B cell (primary cell): ENCODE measurements at regions not wholly inside any gene's neighbourhood (a gene's known extent, or its start where the extent isn't known, plus 50 kb on each side); places are given as distances from the start of the nearest gene placed in this dataset.

Experiments used
- ATAC-seq: fragments of 200-7000 bp; cut with Tn5 transposase; one replicate; pipeline ENCODE4 v1.10.0; 2021; ENCODE audit warnings: low read depth, mild to moderate bottlenecking, moderate number of reproducible peaks, moderate library complexity
- CTCF ChIA-PET: fragments of 350-600 bp; sonication (Branson Sonifier 250); formaldehyde crosslinking; loops from one replicate; lab custom pipeline; 2021; ENCODE audit warnings: antibody characterized with exemption, inconsistent platforms; lab: Charles Lee
- POLR2A ChIA-PET: fragments of 350-600 bp; sonication (Branson Sonifier 250); formaldehyde crosslinking; loops from one replicate; lab custom pipeline; 2021; ENCODE audit warnings: antibody characterized with exemption; lab: Charles Lee
- DNase-seq: peaks from one replicate; pipeline ENCODE4 v3.0.0; 2013
- H2AFZ ChIP-seq: 2 replicates; pipeline ENCODE4 v1.6.1; 2012; ENCODE audit warnings: mild to moderate bottlenecking, low read depth, low read length; ENCODE audit not compliant: insufficient read depth, poor library complexity, severe bottlenecking
- H3K27ac ChIP-seq, 2 donors: 1 replicate in 1 of 2; 2 replicates in 1 of 2; pipeline ENCODE4 v1.5.1; 2012 to 2013; ENCODE audit warnings: low read length in 2 of 2, mild to moderate bottlenecking in 2 of 2, moderate library complexity in 1 of 2
- H3K27me3 ChIP-seq, 4 experiments: fragments of 200-600 bp in 1 of 4; sonication (generic) in 1 of 4; replicated peaks in 1 of 4; 1 replicate in 2 of 4; 2 replicates in 2 of 4; pipeline versions ENCODE4 v1.6.1 to v1.7.0; 2013 to 2016; ENCODE audit warnings: low read length in 3 of 4, mild to moderate bottlenecking in 2 of 4, mixed read lengths in 1 of 4, moderate library complexity in 1 of 4; ENCODE audit not compliant: insufficient read depth in 4 of 4, control insufficient read depth in 3 of 4; ENCODE audit errors: control extremely low read depth in 1 of 4
- H3K36me3 ChIP-seq, 2 experiments: replicated peaks in 1 of 2; 1 replicate in 1 of 2; 2 replicates in 1 of 2; pipeline versions ENCODE4 v1.6.1 to v1.7.1; 2013; ENCODE audit warnings: low read length in 1 of 2; ENCODE audit not compliant: insufficient read depth in 2 of 2, control insufficient read depth in 1 of 2; ENCODE audit errors: control extremely low read depth in 1 of 2, extremely low read depth in 1 of 2
- H3K4me1 ChIP-seq, 2 donors: fragments of 200-600 bp in 1 of 2; sonication (generic) in 1 of 2; 1 replicate in 1 of 2; 2 replicates in 1 of 2; pipeline versions ENCODE4 v1.5.1 to v1.6.1; 2013 to 2017; ENCODE audit warnings: low read length in 2 of 2; ENCODE audit not compliant: control insufficient read depth in 2 of 2, insufficient read depth in 2 of 2
- H3K4me2 ChIP-seq: replicated peaks from 2 replicates; pipeline ENCODE3; 2012; ENCODE audit warnings: mild to moderate bottlenecking, low read depth, low read length; ENCODE audit not compliant: poor library complexity, severe bottlenecking
- H3K4me3 ChIP-seq, 5 experiments: fragments of 200-600 bp in 1 of 5; sonication (generic) in 1 of 5; 1 replicate in 3 of 5; 2 replicates in 2 of 5; pipeline versions ENCODE4 v1.5.1 to v1.7.0; 2011 to 2016; ENCODE audit warnings: low read length in 4 of 5, mild to moderate bottlenecking in 4 of 5, low read depth in 2 of 5, control low read depth in 1 of 5, moderate library complexity in 1 of 5; ENCODE audit not compliant: insufficient read depth in 1 of 5; ENCODE audit errors: control extremely low read depth in 1 of 5, extremely low read depth in 1 of 5
- H3K79me2 ChIP-seq: fragments of 200-600 bp; sonication (generic); one replicate; pipeline ENCODE4 v1.6.0; 2016; ENCODE audit warnings: low read length; ENCODE audit not compliant: control insufficient read depth, insufficient read depth
- H3K9ac ChIP-seq: fragments of 200-600 bp; sonication (generic); 2 replicates; pipeline ENCODE4 v1.6.1; 2017; ENCODE audit warnings: mild to moderate bottlenecking, low read length, moderate library complexity
- H3K9me3 ChIP-seq, 3 donors: one replicate each; pipeline versions ENCODE4 v1.6.1 to v1.7.1; 2013; ENCODE audit warnings: low read length in 2 of 3; ENCODE audit not compliant: control insufficient read depth in 2 of 3, insufficient read depth in 1 of 3; ENCODE audit errors: control extremely low read depth in 1 of 3
- H4K20me1 ChIP-seq: 2 replicates; pipeline ENCODE4 v1.6.0; 2012; ENCODE audit warnings: mild to moderate bottlenecking, low read length; ENCODE audit not compliant: insufficient read depth, control insufficient read depth, poor library complexity, severe bottlenecking
- H3K27ac Mint-ChIP-seq: one replicate; pipeline ENCODE4 v1.8.0; 2021; ENCODE audit warnings: mixed read lengths
- H3K27me3 Mint-ChIP-seq: one replicate; pipeline ENCODE4 v1.8.0; 2021; ENCODE audit warnings: mixed read lengths
- H3K4me1 Mint-ChIP-seq: one replicate; pipeline ENCODE4 v1.8.0; 2021; ENCODE audit warnings: mixed read lengths
- H3K4me3 Mint-ChIP-seq: one replicate; pipeline ENCODE4 v1.8.0; 2021; ENCODE audit warnings: mixed read lengths
- H3K9me3 Mint-ChIP-seq: one replicate; pipeline ENCODE4 v1.8.0; 2022; ENCODE audit warnings: mixed read lengths; ENCODE audit not compliant: insufficient read depth
- CTCF ChIP-seq: fragments of 200-600 bp; IDR thresholded peaks from one replicate; pipeline ENCODE4 v1.8.0; 2022; ENCODE audit warnings: antibody characterized with exemption, mild to moderate bottlenecking
- EZH2 ChIP-seq: IDR thresholded peaks from 2 replicates; pipeline ENCODE4 v1.6.1; 2012; ENCODE audit warnings: borderline replicate concordance, low read depth, mild to moderate bottlenecking, moderate library complexity, low read length; ENCODE audit not compliant: insufficient read depth, poor library complexity, severe bottlenecking
- WGBS: methylation state at CpG from one replicate; pipeline ENCODE4 v1.1.5; 2013; ENCODE audit warnings: missing lambda C conversion rate; ENCODE audit not compliant: insufficient coverage; 5-methylcytosine and 5-hydroxymethylcytosine counted together
- intact Hi-C: fragments of 100-400 bp; cut with micrococcal nuclease; formaldehyde crosslinking; loops from one replicate; pipeline ENCODE4 v1.10.0; 2022

GRCh38 chr9:118595719-118596305 lies 773.4 kb downstream of the BRINP1 start:
- Histone ChIP-seq H3K9me3 (no peaks in the 10 kb centered on the region), H3K36me3 (no peaks in the 10 kb centered on the region), H4K20me1 (no peaks in the 10 kb centered on the region), H3K27me3 (no peaks in the 10 kb centered on the region), H3K27ac (no peak overlapping the region), H3K79me2 (no peaks in the 10 kb centered on the region), H2AFZ (no peak overlapping the region), H3K4me1 (no peaks in the 10 kb centered on the region), H3K9ac (no peak overlapping the region), H3K4me2 (no peak overlapping the region), H3K4me3 (no peak overlapping the region)
- WGBS: 25% methylated on average over 2 of the region's 3 CpGs
- no peak for TF ChIP-seq EZH2
- TF ChIP-seq CTCF: no peak
- ATAC-seq: no peak
- no peak overlapping the region for H3K27ac Mint-ChIP-seq
- intact Hi-C loops: no loop called here
- peak; percentile 2 for DNase-seq
- H3K9me3 Mint-ChIP-seq: no peaks in the 10 kb centered on the region
- no peaks in the 10 kb centered on the region for H3K27me3 Mint-ChIP-seq
- ChIA-PET CTCF (no interaction called here), POLR2A (no interaction called here)
- no peaks in the 10 kb centered on the region for H3K4me1 Mint-ChIP-seq
- H3K4me3 Mint-ChIP-seq: no peak overlapping the region

GRCh38 chr9:118596374-118597015 lies 772.7 kb downstream of the BRINP1 start:
- ATAC-seq (no peak), DNase-seq (no peak)
- no peaks in the 10 kb centered on the region for H3K27me3 Mint-ChIP-seq
- H3K4me3 ChIP-seq: no peak overlapping the region
- CTCF ChIA-PET: no interaction called here
- H3K9me3 Mint-ChIP-seq: no peaks in the 10 kb centered on the region
- intact Hi-C loops: no loop called here
- no peaks in the 10 kb centered on the region for H4K20me1 ChIP-seq
- no peaks in the 10 kb centered on the region for H3K36me3 ChIP-seq
- no peaks in the 10 kb centered on the region for H3K4me1 Mint-ChIP-seq
- H3K4me2 ChIP-seq: no peak overlapping the region
- H3K27me3 ChIP-seq: no peaks in the 10 kb centered on the region
- no peaks in the 10 kb centered on the region for H3K4me1 ChIP-seq
- no peak overlapping the region for H3K9ac ChIP-seq
- POLR2A ChIA-PET: no interaction called here
- 26% methylated on average over 2 of the region's 5 CpGs for WGBS
- H3K4me3 Mint-ChIP-seq: no peak overlapping the region
- H3K27ac ChIP-seq: no peak overlapping the region
- peaks cover 0 to 2% (median 0%) of the 10 kb centered on the region in 3 donors for H3K9me3 ChIP-seq
- H3K27ac Mint-ChIP-seq: no peak overlapping the region
- TF ChIP-seq EZH2 (no peak), CTCF (no peak)
- no peak overlapping the region for H2AFZ ChIP-seq
- no peaks in the 10 kb centered on the region for H3K79me2 ChIP-seq
